Keratinocyte (primary cell): ENCODE measurements at regions not wholly inside any gene's neighbourhood (a gene's known extent, or its start where the extent isn't known, plus 50 kb on each side); places are given as distances from the start of the nearest gene placed in this dataset.

ENCODE experiments used
- EZH2 ChIP-seq: IDR thresholded peaks from one replicate; pipeline ENCODE4 v1.6.1; 2012; ENCODE audit warnings: inconsistent platforms, mild to moderate bottlenecking, low read length, moderate library complexity
- TF ChIP-seq, protein P1 (sequence below), 3 experiments: IDR thresholded peaks in 1 of 3; conservative IDR thresholded peaks in 1 of 3; optimal IDR thresholded peaks in 1 of 3; 2 replicates in 2 of 3; 3 replicates in 1 of 3; pipeline versions ENCODE3 to v1.5.1; 2011; ENCODE audit warnings: low read length in 3 of 3, mild to moderate bottlenecking in 3 of 3, moderate library complexity in 2 of 3, control low read depth in 1 of 3, inconsistent platforms in 1 of 3; ENCODE audit not compliant: insufficient read depth in 2 of 3; ENCODE audit errors: extremely low read depth in 1 of 3

DNA sequence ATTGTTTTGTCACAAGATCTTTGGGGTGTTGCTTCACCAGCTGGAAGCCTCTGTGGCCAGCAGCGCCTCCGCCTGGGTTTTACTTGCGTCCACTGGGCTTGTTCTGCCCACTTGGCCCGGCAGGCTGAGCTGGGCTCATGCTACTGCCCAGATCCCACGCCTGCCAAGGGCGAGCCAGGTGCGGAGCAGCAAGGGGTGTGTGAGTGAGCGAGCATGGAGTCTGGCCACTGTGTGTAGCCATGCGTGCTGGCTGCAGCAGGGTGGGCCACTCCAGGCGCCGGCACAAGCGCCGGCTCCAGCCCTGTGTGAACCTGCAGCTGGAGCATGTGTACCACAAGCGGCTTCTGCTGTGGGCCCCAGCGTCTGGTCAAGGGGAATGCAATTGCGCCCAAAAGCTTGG lies 416.5 kb upstream of the RGMA start:
- TF ChIP-seq, protein P1, sequence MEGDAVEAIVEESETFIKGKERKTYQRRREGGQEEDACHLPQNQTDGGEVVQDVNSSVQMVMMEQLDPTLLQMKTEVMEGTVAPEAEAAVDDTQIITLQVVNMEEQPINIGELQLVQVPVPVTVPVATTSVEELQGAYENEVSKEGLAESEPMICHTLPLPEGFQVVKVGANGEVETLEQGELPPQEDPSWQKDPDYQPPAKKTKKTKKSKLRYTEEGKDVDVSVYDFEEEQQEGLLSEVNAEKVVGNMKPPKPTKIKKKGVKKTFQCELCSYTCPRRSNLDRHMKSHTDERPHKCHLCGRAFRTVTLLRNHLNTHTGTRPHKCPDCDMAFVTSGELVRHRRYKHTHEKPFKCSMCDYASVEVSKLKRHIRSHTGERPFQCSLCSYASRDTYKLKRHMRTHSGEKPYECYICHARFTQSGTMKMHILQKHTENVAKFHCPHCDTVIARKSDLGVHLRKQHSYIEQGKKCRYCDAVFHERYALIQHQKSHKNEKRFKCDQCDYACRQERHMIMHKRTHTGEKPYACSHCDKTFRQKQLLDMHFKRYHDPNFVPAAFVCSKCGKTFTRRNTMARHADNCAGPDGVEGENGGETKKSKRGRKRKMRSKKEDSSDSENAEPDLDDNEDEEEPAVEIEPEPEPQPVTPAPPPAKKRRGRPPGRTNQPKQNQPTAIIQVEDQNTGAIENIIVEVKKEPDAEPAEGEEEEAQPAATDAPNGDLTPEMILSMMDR (optimal IDR thresholded peaks at IDR 0.05 in 1 of 3, IDR thresholded peaks at IDR 0.05 in 1 of 3, conservative IDR thresholded peaks at IDR 0.05 in 1 of 3; ENCODE audit: extremely low read depth in 1 of 3, insufficient read depth in 2 of 3, low read length in 3 of 3), result no peak
- TF ChIP-seq EZH2, result no peak
